CD4-positive, alpha-beta T cell treated with Interleukin-12 subunit alpha and Interleukin-12 subunit beta, for 1 hour (primary cell): ENCODE measurements at regions not wholly inside any gene's neighbourhood (a gene's known extent, or its start where the extent isn't known, plus 50 kb on each side); places are given as distances from the start of the nearest gene placed in this dataset.
"Not testable (repeated sequence)": the region's sequence is repeated elsewhere in the genome, so short reads cannot be mapped to it uniquely, and the experiment has no call there.

Experiments used
- DNase-seq: peaks from one replicate; pipeline ENCODE4 v3.0.0-alpha.2; 2020

- DNase-seq = no peak
Observed at GRCh38 chr6:168799067-168799466, 358.1 kb downstream of the SMOC2 start.

GRCh38 chr6:168796106-168796505, 355.1 kb downstream of the SMOC2 start:
- DNase-seq = no peak

GRCh38 chr6:168795611-168796010, 354.6 kb downstream of the SMOC2 start:
- DNase-seq = not testable (repeated sequence)

GRCh38 chr6:168794491-168794890, 353.5 kb downstream of the SMOC2 start:
- DNase-seq = no peak

- DNase-seq = no peak
Observed at GRCh38 chr6:168793649-168794048, 352.7 kb downstream of the SMOC2 start.

- no peak for DNase-seq
Observed at GRCh38 chr6:168791917-168792316, 350.9 kb downstream of the SMOC2 start.

GRCh38 chr6:168789699-168790098, 348.7 kb downstream of the SMOC2 start:
- no peak for DNase-seq

GRCh38 chr6:168785720-168786511, 344.9 kb downstream of the SMOC2 start:
- no peak for DNase-seq

GRCh38 chr6:168784426-168784825, 343.4 kb downstream of the SMOC2 start:
- no peak for DNase-seq

GRCh38 chr6:168783720-168784119, 342.7 kb downstream of the SMOC2 start:
- DNase-seq = no peak

GRCh38 chr6:168782187-168782751, 341.3 kb downstream of the SMOC2 start:
- no peak for DNase-seq

GRCh38 chr6:168778201-168778600, 337.2 kb downstream of the SMOC2 start:
- no peak for DNase-seq

- DNase-seq = no peak
Observed at GRCh38 chr6:168774381-168774780, 333.4 kb downstream of the SMOC2 start.

GRCh38 chr6:168773788-168774187, 332.8 kb downstream of the SMOC2 start:
- no peak for DNase-seq

- no peak for DNase-seq
Observed at GRCh38 chr6:168765752-168766151, 324.8 kb downstream of the SMOC2 start.

- no peak for DNase-seq
Observed at GRCh38 chr6:168756009-168756634, 315.1 kb downstream of the SMOC2 start.

- no peak for DNase-seq
Observed at GRCh38 chr6:168746643-168747042, 305.7 kb downstream of the SMOC2 start.

- DNase-seq = no peak
Observed at GRCh38 chr6:168746013-168746412, 305.0 kb downstream of the SMOC2 start.

GRCh38 chr6:168744861-168745260, 303.9 kb downstream of the SMOC2 start:
- DNase-seq = no peak

GRCh38 chr6:168741942-168742782, 301.2 kb downstream of the SMOC2 start:
- no peak for DNase-seq

- no peak for DNase-seq
Observed at GRCh38 chr6:168741305-168741704, 300.3 kb downstream of the SMOC2 start.

- no peak for DNase-seq
Observed at GRCh38 chr6:168739381-168739780, 298.4 kb downstream of the SMOC2 start.

GRCh38 chr6:168737481-168737880, 296.5 kb downstream of the SMOC2 start:
- no peak for DNase-seq
